Brain microvascular endothelial cell (primary cell): ENCODE measurements at regions not wholly inside any gene's neighbourhood (a gene's known extent, or its start where the extent isn't known, plus 50 kb on each side); places are given as distances from the start of the nearest gene placed in this dataset.

Source experiments
- DNase-seq: peaks from one replicate; pipeline ENCODE4 v3.0.0-alpha.2; 2020
- H3K27ac ChIP-seq: fragments of 250-450 bp; sonication (Bioruptor Pico); 2 replicates; pipeline ENCODE4 v1.5.1; 2020; ENCODE audit warnings: mild to moderate bottlenecking, moderate library complexity
- H3K27me3 ChIP-seq: fragments of 250-450 bp; sonication (Bioruptor Pico); replicated peaks from 2 replicates; pipeline ENCODE4 v1.5.1; 2020; ENCODE audit warnings: mild to moderate bottlenecking
- H3K36me3 ChIP-seq: fragments of 250-450 bp; sonication (Bioruptor Pico); replicated peaks from 2 replicates; pipeline ENCODE4 v1.5.1; 2020; ENCODE audit warnings: mild to moderate bottlenecking
- H3K4me3 ChIP-seq: 2 replicates; pipeline ENCODE4 v1.5.1; 2011; ENCODE audit warnings: low read depth, mild to moderate bottlenecking, control low read depth, low read length, moderate library complexity
- CTCF ChIP-seq: IDR thresholded peaks from 2 replicates; pipeline ENCODE4 v1.5.1; 2011; ENCODE audit warnings: low read depth, mild to moderate bottlenecking, moderate library complexity, low read length, control low read depth, inconsistent platforms; ENCODE audit errors: missing control alignments
- in situ Hi-C: cut with HindIII; loops from 2 replicates; pipeline ENCODE4 v1.10.0; 2017; ENCODE audit warnings: low sequenced_read_pairs, low pct_ligation_motif_present

DNA sequence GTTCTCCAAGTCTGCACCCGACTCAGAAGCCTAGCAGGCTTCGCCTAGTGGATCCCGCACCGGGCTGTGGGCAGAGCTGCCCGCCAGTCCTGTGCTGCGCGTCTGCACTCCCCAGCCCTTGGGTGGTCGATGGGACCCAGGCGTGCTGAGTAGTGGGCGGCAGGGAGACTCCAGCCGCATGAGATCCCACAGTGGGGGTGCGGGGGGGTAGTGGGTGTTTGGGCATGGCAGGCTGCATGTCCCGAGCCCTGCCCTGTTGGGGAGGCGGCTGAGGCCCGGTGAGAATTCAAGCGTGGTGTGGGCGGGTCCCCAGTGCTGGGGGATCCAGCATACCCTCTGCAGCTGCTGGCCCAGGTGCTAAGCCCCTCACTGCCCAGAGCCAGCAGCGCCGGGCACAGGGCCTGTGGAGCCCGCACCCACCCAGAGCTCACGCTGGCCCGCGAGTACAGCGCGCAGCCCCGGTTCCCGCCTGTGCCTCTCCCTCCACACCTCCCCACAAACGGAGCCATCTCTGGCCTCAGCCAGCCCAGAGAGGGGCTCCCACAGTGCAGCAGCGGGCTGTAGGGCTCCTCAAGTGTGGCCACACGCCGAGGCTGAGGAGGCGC lies 53.9 kb upstream of the BNC2 start:
- in situ Hi-C loops = no loop called here
- no peak for DNase-seq
- no peak for TF ChIP-seq CTCF
- Histone ChIP-seq H3K27ac (no peak overlapping the region), H3K36me3 (no peaks in the 10 kb centered on the region), H3K4me3 (no peak overlapping the region), H3K27me3 (no peaks in the 10 kb centered on the region)

- TF ChIP-seq CTCF = no peak
- in situ Hi-C loops = no loop called here
- H3K27ac ChIP-seq = no peak overlapping the region
- DNase-seq = no peak
- H3K4me3 ChIP-seq = no peak overlapping the region
- no peaks in the 10 kb centered on the region for H3K36me3 ChIP-seq
- H3K27me3 ChIP-seq = no peaks in the 10 kb centered on the region
Observed at GRCh38 chr9:16921855-16922254, 51.4 kb upstream of the BNC2 start.
